ENCODE measurements at regions not wholly inside any gene's neighbourhood (a gene's known extent, or its start where the extent isn't known, plus 50 kb on each side); places are given as distances from the start of the nearest gene placed in this dataset.

GRCh38 chr2:236939721-236940231 is 145.9 kb upstream of the COPS8 start (continued):
- TF ChIP-seq PBX3 (IDR thresholded peaks at IDR 0.05), result no peak

GRCh38 chr2:236940497-236940896 is 145.2 kb upstream of the COPS8 start:
- no peak overlapping the region for H3K27ac ChIP-seq (ENCODE audit: low read depth in 2 of 2, low read length in 1 of 2)
- no peaks in the 10 kb centered on the region for H3F3A ChIP-seq (replicated peaks; ENCODE audit: insufficient read depth)
- ChIA-PET POLR2A (no interaction called here), CTCF (no interaction called here)
- no peak overlapping the region for H3K4me3 ChIP-seq (ENCODE audit: low read depth in 2 of 2, low read length in 1 of 2)
- H3K9ac ChIP-seq, result no peak overlapping the region
- WGBS (ENCODE audit: low lambda C conversion rate), result 0% methylated on average over 1 of the region's 1 CpG
- no peaks in the 10 kb centered on the region for H3K9me3 ChIP-seq
- no peak for TF ChIP-seq USF1 (IDR thresholded peaks at IDR 0.05; ENCODE audit: borderline replicate concordance, low read depth)
- no peak for TF ChIP-seq TEAD4 (IDR thresholded peaks at IDR 0.05; ENCODE audit: borderline replicate concordance, insufficient read depth)
- TF ChIP-seq MAX (IDR thresholded peaks at IDR 0.05; ENCODE audit: low read depth), result no peak
- TF ChIP-seq FOSL2 (IDR thresholded peaks at IDR 0.05; ENCODE audit: borderline replicate concordance, low read depth), result no peak
- no peak for TF ChIP-seq JUND (IDR thresholded peaks at IDR 0.05)
- no peaks in the 10 kb centered on the region for H3K4me1 ChIP-seq (ENCODE audit: control insufficient read depth in 1 of 2, insufficient read depth in 2 of 2, low read depth in 1 of 2, low read length in 1 of 2)
- no peak overlapping the region for H2AFZ ChIP-seq (ENCODE audit: low read depth)
- no peak for DNase-seq
- no peaks in the 10 kb centered on the region for H4K20me1 ChIP-seq (ENCODE audit: insufficient read depth)
- no peaks in the 10 kb centered on the region for H3K27me3 ChIP-seq (ENCODE audit: insufficient read depth)
- no peaks in the 10 kb centered on the region for H3K9me2 ChIP-seq
- no peaks in the 10 kb centered on the region for H3K79me2 ChIP-seq (ENCODE audit: insufficient read depth)
- H3K36me3 ChIP-seq (replicated peaks in 1 of 2; ENCODE audit: control insufficient read depth in 1 of 2, insufficient read depth in 2 of 2, low read length in 1 of 2), result no peaks in the 10 kb centered on the region
- H3K4me2 ChIP-seq, result no peak overlapping the region

- POLR2A ChIA-PET, result no interaction called here
- TF ChIP-seq MXI1 (IDR thresholded peaks at IDR 0.05; ENCODE audit: low read depth, low read length) (no peak), EP300 (IDR thresholded peaks at IDR 0.05; ENCODE audit: borderline replicate concordance in 1 of 2, low read depth in 1 of 2, low read length in 1 of 2) (no peak), TAF1 (IDR thresholded peaks at IDR 0.05; ENCODE audit: borderline replicate concordance, low read depth, low read length) (no peak), SMC3 (IDR thresholded peaks at IDR 0.05; ENCODE audit: low read depth, low read length) (no peak), REST (IDR thresholded peaks at IDR 0.05; ENCODE audit: low read depth, low read length) (no peak), MEF2A (IDR thresholded peaks at IDR 0.05; ENCODE audit: borderline replicate concordance, low read depth) (no peak), NRF1 (IDR thresholded peaks at IDR 0.05; ENCODE audit: low read depth, low read length) (no peak), FOXJ3 (CRISPR knock-in tag; IDR thresholded peaks at IDR 0.05) (no peak), USF2 (IDR thresholded peaks at IDR 0.05; ENCODE audit: borderline replicate concordance, low read depth, low read length) (no peak)
Measured at GRCh38 chr2:236940916-236941520, 144.7 kb upstream of the COPS8 start.

More at GRCh38 chr2:236940916-236941520, 144.7 kb upstream of the COPS8 start:
- Histone ChIP-seq H3K4me1 (ENCODE audit: control insufficient read depth in 1 of 2, insufficient read depth in 2 of 2, low read depth in 1 of 2, low read length in 1 of 2) (no peaks in the 10 kb centered on the region), H3K4me3 (ENCODE audit: low read depth in 2 of 2, low read length in 1 of 2) (no peak overlapping the region), H3K36me3 (replicated peaks in 1 of 2; ENCODE audit: control insufficient read depth in 1 of 2, insufficient read depth in 2 of 2, low read length in 1 of 2) (no peaks in the 10 kb centered on the region), H3F3A (replicated peaks; ENCODE audit: insufficient read depth) (no peaks in the 10 kb centered on the region), H2AFZ (ENCODE audit: low read depth) (no peak overlapping the region), H3K9ac (no peak overlapping the region), H3K27ac (ENCODE audit: low read depth in 2 of 2, low read length in 1 of 2) (no peak overlapping the region), H3K79me2 (ENCODE audit: insufficient read depth) (no peaks in the 10 kb centered on the region), H3K9me2 (no peaks in the 10 kb centered on the region), H3K27me3 (ENCODE audit: insufficient read depth) (no peaks in the 10 kb centered on the region), H3K9me3 (no peaks in the 10 kb centered on the region), H3K4me2 (no peak overlapping the region), H4K20me1 (ENCODE audit: insufficient read depth) (no peaks in the 10 kb centered on the region)
- no peak for DNase-seq
- CTCF ChIA-PET, result no interaction called here
- WGBS (ENCODE audit: low lambda C conversion rate), result 31% methylated on average over 7 of the region's 7 CpGs
